Astrocyte (in vitro differentiated cells and primary cell): ENCODE measurements at regions not wholly inside any gene's neighbourhood (a gene's known extent, or its start where the extent isn't known, plus 50 kb on each side); places are given as distances from the start of the nearest gene placed in this dataset.

Experiments used
- CTCF ChIP-seq: IDR thresholded peaks from 2 replicates; pipeline ENCODE4 v1.5.1; 2011; ENCODE audit warnings: low read depth, mild to moderate bottlenecking, inconsistent platforms, low read length, moderate library complexity; ENCODE audit not compliant: insufficient read depth
- EZH2 ChIP-seq: IDR thresholded peaks from 2 replicates; pipeline ENCODE4 v1.6.1; 2012; ENCODE audit warnings: mild to moderate bottlenecking, low read length, inconsistent platforms; ENCODE audit not compliant: insufficient read depth

- TF ChIP-seq CTCF, result no peak
- no peak for TF ChIP-seq EZH2
Observed at GRCh38 chr16:59305850-59306249, 571.7 kb upstream of the GOT2 start.
